ENCODE measurements at regions not wholly inside any gene's neighbourhood (a gene's known extent, or its start where the extent isn't known, plus 50 kb on each side); places are given as distances from the start of the nearest gene placed in this dataset.

GRCh38 chr14:86533834-86534233 lies 1003.9 kb downstream of the FLRT2 start:
- no peak for TF ChIP-seq CTCF (IDR thresholded peaks at IDR 0.05; ENCODE audit: borderline replicate concordance)
- no peaks in the 10 kb centered on the region for H3K27me3 ChIP-seq (ENCODE audit: low read depth)
- no peaks in the 10 kb centered on the region for H3K36me3 ChIP-seq
- no peak overlapping the region for H3K4me3 ChIP-seq
- H3K9me3 ChIP-seq (replicated peaks) = peaks cover 7% of the 10 kb centered on the region
- no peaks in the 10 kb centered on the region for H3K4me1 ChIP-seq
- no peak overlapping the region for H3K27ac ChIP-seq (replicated peaks)
- intact Hi-C loops (cut with micrococcal nuclease) = no loop called here
- no peak for DNase-seq

- no peak overlapping the region for H3K27ac ChIP-seq (replicated peaks)
- no peak overlapping the region for H3K4me3 ChIP-seq
- no peaks in the 10 kb centered on the region for H3K36me3 ChIP-seq
- no peak for DNase-seq
- intact Hi-C loops (cut with micrococcal nuclease) = no loop called here
- no peak for TF ChIP-seq CTCF (IDR thresholded peaks at IDR 0.05; ENCODE audit: borderline replicate concordance)
- H3K27me3 ChIP-seq (ENCODE audit: low read depth) = no peaks in the 10 kb centered on the region
- no peaks in the 10 kb centered on the region for H3K4me1 ChIP-seq
- H3K9me3 ChIP-seq (replicated peaks) = peaks cover 7% of the 10 kb centered on the region
Observed at GRCh38 chr14:86532219-86532618, 1002.3 kb downstream of the FLRT2 start.

GRCh38 chr14:86530457-86530856 lies 1000.5 kb downstream of the FLRT2 start:
- H3K36me3 ChIP-seq = no peaks in the 10 kb centered on the region
- H3K4me1 ChIP-seq = no peaks in the 10 kb centered on the region
- DNase-seq = no peak
- intact Hi-C loops (cut with micrococcal nuclease) = no loop called here
- no peak overlapping the region for H3K27ac ChIP-seq (replicated peaks)
- peaks cover 7% of the 10 kb centered on the region for H3K9me3 ChIP-seq (replicated peaks)
- H3K27me3 ChIP-seq (ENCODE audit: low read depth) = no peaks in the 10 kb centered on the region
- TF ChIP-seq CTCF (IDR thresholded peaks at IDR 0.05; ENCODE audit: borderline replicate concordance) = no peak
- no peak overlapping the region for H3K4me3 ChIP-seq

GRCh38 chr14:86527312-86527711 lies 997.4 kb downstream of the FLRT2 start:
- Histone ChIP-seq H3K27me3 (ENCODE audit: low read depth) (no peaks in the 10 kb centered on the region), H3K4me1 (no peaks in the 10 kb centered on the region), H3K9me3 (replicated peaks) (peaks cover 7% of the 10 kb centered on the region), H3K4me3 (no peak overlapping the region), H3K36me3 (no peaks in the 10 kb centered on the region), H3K27ac (replicated peaks) (no peak overlapping the region)
- DNase-seq = no peak
- intact Hi-C loops (cut with micrococcal nuclease) = no loop called here
- TF ChIP-seq CTCF (IDR thresholded peaks at IDR 0.05; ENCODE audit: borderline replicate concordance) = no peak

- no peaks in the 10 kb centered on the region for H3K27me3 ChIP-seq (ENCODE audit: low read depth)
- no peak for DNase-seq
- intact Hi-C loops (cut with micrococcal nuclease) = no loop called here
- H3K36me3 ChIP-seq = no peaks in the 10 kb centered on the region
- no peak overlapping the region for H3K4me3 ChIP-seq
- no peak for TF ChIP-seq CTCF (IDR thresholded peaks at IDR 0.05; ENCODE audit: borderline replicate concordance)
- H3K4me1 ChIP-seq = no peaks in the 10 kb centered on the region
- no peaks in the 10 kb centered on the region for H3K9me3 ChIP-seq (replicated peaks)
- no peak overlapping the region for H3K27ac ChIP-seq (replicated peaks)
Observed at GRCh38 chr14:86525673-86526072, 995.7 kb downstream of the FLRT2 start.

- TF ChIP-seq CTCF (IDR thresholded peaks at IDR 0.05; ENCODE audit: borderline replicate concordance) = no peak
- Histone ChIP-seq H3K4me3 (no peak overlapping the region), H3K27me3 (ENCODE audit: low read depth) (no peaks in the 10 kb centered on the region), H3K9me3 (replicated peaks) (no peaks in the 10 kb centered on the region), H3K27ac (replicated peaks) (no peak overlapping the region), H3K4me1 (no peaks in the 10 kb centered on the region), H3K36me3 (no peaks in the 10 kb centered on the region)
- DNase-seq = no peak
- intact Hi-C loops (cut with micrococcal nuclease) = no loop called here
Observed at GRCh38 chr14:86521843-86522242, 991.9 kb downstream of the FLRT2 start.
